Dedifferentiated amniotic fluid mesenchymal stem cell (primary cell): ENCODE measurements at regions not wholly inside any gene's neighbourhood (a gene's known extent, or its start where the extent isn't known, plus 50 kb on each side); places are given as distances from the start of the nearest gene placed in this dataset.
"Not testable (repeated sequence)": the region's sequence is repeated elsewhere in the genome, so short reads cannot be mapped to it uniquely, and the experiment has no call there.

Experiments
- DNase-seq: peaks from one replicate; pipeline ENCODE4 v3.0.0-alpha.2; 2016; ENCODE audit errors: extremely low spot score

GRCh38 chr4:159828687-159829086 is 725.8 kb downstream of the RAPGEF2 start:
- no peak for DNase-seq

GRCh38 chr4:159829184-159829583 is 726.3 kb downstream of the RAPGEF2 start:
- DNase-seq: no peak

- no peak for DNase-seq
Measured at GRCh38 chr4:159837071-159837470, 734.2 kb downstream of the RAPGEF2 start.

- no peak for DNase-seq
Measured at GRCh38 chr4:159855731-159856130, 752.9 kb downstream of the RAPGEF2 start.

- no peak for DNase-seq
Measured at GRCh38 chr4:159856451-159856850, 753.6 kb downstream of the RAPGEF2 start.

GRCh38 chr4:159859656-159860148 is 756.8 kb downstream of the RAPGEF2 start:
- no peak for DNase-seq

- DNase-seq: no peak
Measured at GRCh38 chr4:159860945-159861344, 758.1 kb downstream of the RAPGEF2 start.

- no peak for DNase-seq
Measured at GRCh38 chr4:159864337-159864736, 761.5 kb downstream of the RAPGEF2 start.

- no peak for DNase-seq
Measured at GRCh38 chr4:159867673-159868072, 764.8 kb downstream of the RAPGEF2 start.

- not testable (repeated sequence) for DNase-seq
Measured at GRCh38 chr4:159868936-159869335, 766.1 kb downstream of the RAPGEF2 start.

- no peak for DNase-seq
Measured at GRCh38 chr4:159871141-159871540, 768.3 kb downstream of the RAPGEF2 start.

- DNase-seq: no peak
Measured at GRCh38 chr4:159881158-159881557, 778.3 kb downstream of the RAPGEF2 start.

GRCh38 chr4:159884989-159885388 is 782.1 kb downstream of the RAPGEF2 start:
- no peak for DNase-seq

- no peak for DNase-seq
Measured at GRCh38 chr4:159899596-159899995, 796.7 kb downstream of the RAPGEF2 start.

- DNase-seq: no peak
Measured at GRCh38 chr4:159900562-159900961, 797.7 kb downstream of the RAPGEF2 start.

GRCh38 chr4:159902648-159903047 is 799.8 kb downstream of the RAPGEF2 start:
- no peak for DNase-seq

- DNase-seq: no peak
Measured at GRCh38 chr4:159904906-159905305, 802.0 kb downstream of the RAPGEF2 start.

- no peak for DNase-seq
Measured at GRCh38 chr4:159906051-159906450, 803.2 kb downstream of the RAPGEF2 start.

- DNase-seq: no peak
Measured at GRCh38 chr4:159906517-159906916, 803.6 kb downstream of the RAPGEF2 start.

- DNase-seq: no peak
Measured at GRCh38 chr4:159910721-159911120, 807.8 kb downstream of the RAPGEF2 start.

GRCh38 chr4:159922119-159922518 is 819.2 kb downstream of the RAPGEF2 start:
- no peak for DNase-seq

- no peak for DNase-seq
Measured at GRCh38 chr4:159925770-159926169, 822.9 kb downstream of the RAPGEF2 start.

GRCh38 chr4:159926871-159927270 is 824.0 kb downstream of the RAPGEF2 start:
- DNase-seq: no peak

GRCh38 chr4:159927781-159928180 is 824.9 kb downstream of the RAPGEF2 start:
- DNase-seq: no peak
